Heart left ventricle (tissue), 13 donors: ENCODE measurements at regions not wholly inside any gene's neighbourhood (a gene's known extent, or its start where the extent isn't known, plus 50 kb on each side); places are given as distances from the start of the nearest gene placed in this dataset.
"Not testable (repeated sequence)": the region's sequence is repeated elsewhere in the genome, so short reads cannot be mapped to it uniquely, and the experiment has no call there.

Experiments used
- CTCF ChIP-seq, 12 donors: fragments of 200-600 bp; sonication (generic) in 4 of 12; IDR thresholded peaks; one replicate each; pipeline versions ENCODE4 v1.5.0 to v1.8.0; 2018 to 2022; ENCODE audit warnings: antibody characterized with exemption in 12 of 12, mild to moderate bottlenecking in 5 of 12
- POLR2A ChIP-seq, 2 donors: fragments of 450-650 bp; IDR thresholded peaks; one replicate each; pipeline ENCODE4 v1.6.1; 2017; ENCODE audit warnings: antibody characterized with exemption in 2 of 2, mild to moderate bottlenecking in 2 of 2, moderate library complexity in 2 of 2
- donor health status: ischemic (EF 13 %, LVEDD 7.1; RV severe dilation, severe dysfunction).
- donor health status: DM: no; HTN: yes; CAD: no.
- donor health status: DM: no; HTN: no; CAD: no.
- donor health status: ischemic (EF 25% LVEDD 6.9; RV normal size, moderate dysfunction).
- donor health status: ischemic (EF 25% LVEDD 5.7; RV mildly dilated, moderate dysfunction).
- donor health status: ischemic (EF 35%, LVEDD 5.7; RV mildly dilated, moderate dysfunction).
- donor health status: nonischemic (EF 11% LVEDD 7.7; RV severe dilation, severe dysfunction).
- donor health status: DM: yes; HTN: yes; CAD: no.
- donor health status: PGD.
- donor health status: ischemic (EF 29% LVEDD 5.4; RV normal size, mild dysfunction).
- donor health status: nonischemic (EF 23%, LVEDD 6.1; RV moderate dilation, normal function).

- not testable (repeated sequence) for TF ChIP-seq CTCF, POLR2A (IDR thresholded peaks at IDR 0.05)
Observed at GRCh38 chr6:60758725-60759124, 1527.3 kb downstream of the KHDRBS2 start.
